ENCODE measurements at regions not wholly inside any gene's neighbourhood (a gene's known extent, or its start where the extent isn't known, plus 50 kb on each side); places are given as distances from the start of the nearest gene placed in this dataset.

- DNase-seq = no peak
These were observed 87.4 kb upstream of the FZD10 start for GRCh38 chr12:130074661-130075406.

GRCh38 chr12:130075497-130076076 lies 86.7 kb upstream of the FZD10 start:
- no peak for DNase-seq

GRCh38 chr12:130076126-130076525 lies 86.1 kb upstream of the FZD10 start:
- no peak for DNase-seq

DNA sequence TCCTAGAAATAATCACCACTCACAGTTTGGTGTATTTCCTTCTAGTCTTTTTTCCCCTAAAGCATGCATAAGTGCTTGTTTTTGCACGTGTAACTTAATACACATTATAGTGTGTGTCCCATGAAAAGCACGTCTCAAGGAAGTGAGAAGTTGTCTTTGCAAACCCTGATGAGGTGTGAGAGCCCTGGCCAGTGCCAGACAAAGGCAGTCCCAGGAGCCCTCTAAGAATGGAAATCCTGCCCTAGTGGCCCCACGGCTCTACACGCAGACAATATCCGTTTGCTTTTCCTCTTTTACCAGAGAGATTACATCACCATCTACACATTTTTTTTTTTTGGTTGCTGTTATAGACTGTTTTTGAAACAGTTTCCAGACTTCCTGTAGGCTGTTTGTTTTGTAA lies 85.5 kb upstream of the FZD10 start:
- DNase-seq = no peak

GRCh38 chr12:130078852-130079251 lies 83.4 kb upstream of the FZD10 start:
- no peak for DNase-seq

DNA sequence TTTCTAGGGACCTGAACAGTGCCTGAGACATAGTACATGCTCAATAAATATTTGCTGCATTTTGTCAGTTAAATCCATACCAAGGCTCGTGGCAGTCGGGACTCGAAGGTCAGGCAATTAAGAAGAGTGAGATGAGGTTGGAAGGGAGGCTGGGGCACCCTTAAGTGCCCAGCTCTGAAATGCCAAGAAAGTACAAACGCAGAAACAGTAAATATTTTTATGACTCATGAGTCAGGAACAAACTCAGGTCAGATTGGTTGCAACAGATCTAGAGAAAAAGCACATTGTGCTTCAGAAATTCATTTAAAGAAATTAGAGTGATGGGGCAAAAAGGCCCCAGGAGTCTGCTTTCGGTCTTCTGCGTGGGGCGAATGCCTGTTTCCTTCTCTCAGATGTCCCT lies 83.0 kb upstream of the FZD10 start:
- no peak for DNase-seq

DNA sequence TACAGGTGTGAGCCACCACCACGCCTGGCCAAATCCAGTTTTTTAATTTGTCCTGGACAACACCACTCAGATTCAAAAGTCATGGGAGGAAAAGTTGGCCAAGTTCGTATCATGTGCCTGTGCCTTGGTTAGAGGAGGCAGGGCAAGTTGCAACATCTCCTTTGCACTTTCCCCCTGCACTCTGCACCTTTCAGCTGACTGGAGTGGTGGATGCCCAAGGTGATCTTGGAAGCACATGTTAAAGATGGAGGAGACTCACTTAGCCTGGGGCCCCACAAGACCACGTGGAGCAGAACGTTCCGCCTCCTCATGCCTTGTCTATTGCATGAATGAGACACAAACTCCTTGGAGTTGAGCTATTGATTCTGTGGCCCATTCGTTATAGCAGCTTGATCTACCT lies 82.1 kb upstream of the FZD10 start:
- DNase-seq = no peak

- no peak for DNase-seq
These were observed 81.0 kb upstream of the FZD10 start for GRCh38 chr12:130081117-130081805.

GRCh38 chr12:130083002-130083401 lies 79.3 kb upstream of the FZD10 start:
- DNase-seq = no peak

GRCh38 chr12:130083734-130084133 lies 78.5 kb upstream of the FZD10 start:
- DNase-seq = no peak

GRCh38 chr12:130084359-130084758 lies 77.9 kb upstream of the FZD10 start:
- DNase-seq = no peak

- DNase-seq = peak; percentile 15
These were observed 76.0 kb upstream of the FZD10 start for GRCh38 chr12:130086248-130086647.

DNA sequence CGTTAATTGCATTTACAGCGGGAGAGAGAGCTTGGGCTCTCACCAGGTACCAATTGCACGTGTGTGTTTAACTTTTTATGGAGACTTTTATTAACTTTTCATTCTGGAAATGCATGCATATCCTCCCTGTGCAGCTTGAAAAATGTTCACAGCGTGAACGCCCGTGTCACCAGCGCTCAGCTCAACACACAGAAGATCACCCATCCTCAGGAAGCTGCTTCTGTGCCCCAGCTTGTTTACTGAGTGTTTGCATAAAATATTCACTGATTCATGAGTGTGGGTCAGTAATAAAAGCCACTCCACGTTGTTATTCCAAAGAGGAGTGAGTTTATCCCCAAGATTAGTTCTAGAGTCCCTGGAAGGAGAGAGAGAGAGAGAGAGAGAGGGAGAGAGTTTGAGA lies 75.5 kb upstream of the FZD10 start:
- DNase-seq = no peak

- DNase-seq = no peak
These were observed 75.0 kb upstream of the FZD10 start for GRCh38 chr12:130087222-130087621.

GRCh38 chr12:130088504-130088903 lies 73.8 kb upstream of the FZD10 start:
- DNase-seq = no peak

- DNase-seq = no peak
These were observed 71.7 kb upstream of the FZD10 start for GRCh38 chr12:130090542-130090941.

- DNase-seq = no peak
These were observed 68.9 kb upstream of the FZD10 start for GRCh38 chr12:130093380-130093779.

GRCh38 chr12:130097342-130097741 lies 64.9 kb upstream of the FZD10 start:
- no peak for DNase-seq

- no peak for DNase-seq
These were observed 64.4 kb upstream of the FZD10 start for GRCh38 chr12:130097798-130098255.

- DNase-seq = no peak
These were observed 63.8 kb upstream of the FZD10 start for GRCh38 chr12:130098301-130099005.

DNA sequence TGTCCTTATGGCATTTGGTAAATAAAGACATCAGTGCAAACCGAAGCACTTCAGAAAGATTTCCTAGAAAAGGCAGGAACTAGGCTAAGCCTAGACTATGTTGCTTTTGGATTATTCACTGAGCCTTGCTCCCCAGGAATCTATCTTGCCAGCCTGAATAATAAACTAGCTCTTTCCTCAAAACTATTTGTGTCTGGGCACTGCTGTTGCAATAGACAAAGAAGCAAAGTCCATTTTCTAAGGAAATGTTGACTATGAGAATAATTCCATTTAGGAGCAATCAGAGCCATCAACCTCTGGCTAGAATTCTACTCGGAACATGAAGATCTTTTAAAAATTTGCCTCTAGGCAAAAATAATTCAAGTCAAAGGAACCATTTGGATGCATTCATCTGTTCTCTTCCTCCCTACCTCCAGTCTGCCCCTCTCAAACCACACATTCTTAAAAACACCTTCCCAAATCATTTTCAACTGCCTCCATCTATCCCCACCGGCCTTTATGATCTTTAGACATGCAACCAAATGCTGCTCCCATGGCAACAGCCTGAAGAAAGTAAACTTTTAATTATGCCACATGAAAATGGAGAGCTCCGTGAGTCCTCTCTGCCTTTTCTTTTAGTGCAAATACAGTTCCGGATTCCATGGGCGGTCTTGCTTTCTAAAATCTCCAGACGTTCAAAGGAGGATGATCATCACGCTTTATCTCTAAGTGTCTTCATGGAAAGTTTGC lies 61.5 kb upstream of the FZD10 start:
- DNase-seq = no peak

- DNase-seq = no peak
These were observed 60.9 kb upstream of the FZD10 start for GRCh38 chr12:130101370-130101769.

- no peak for DNase-seq
These were observed 60.0 kb upstream of the FZD10 start for GRCh38 chr12:130102266-130102665.

All from activated CD4-positive, alpha-beta T cell treated with anti-CD3 and anti-CD28 coated beads for 48 hours (primary cell).